ENCODE measurements at regions not wholly inside any gene's neighbourhood (a gene's known extent, or its start where the extent isn't known, plus 50 kb on each side); places are given as distances from the start of the nearest gene placed in this dataset.

DNA sequence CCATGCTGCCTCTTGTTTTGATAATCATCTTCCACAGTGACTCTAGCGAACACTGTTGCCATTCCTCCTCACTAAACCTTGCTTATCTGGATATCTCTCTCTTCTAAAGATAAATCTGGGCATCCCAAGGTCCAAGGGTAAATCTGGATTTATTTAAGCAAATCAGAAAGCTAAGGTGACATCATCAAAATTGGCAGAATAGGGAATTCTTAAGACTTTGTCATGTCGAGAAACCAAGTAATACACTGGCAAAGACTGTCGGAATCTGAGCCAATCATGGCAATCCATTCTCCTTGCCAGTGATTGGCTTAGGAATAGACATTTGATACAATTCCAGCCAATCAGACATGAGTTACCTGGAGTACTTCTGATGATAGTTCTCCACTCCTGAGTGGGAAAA lies 362.7 kb upstream of the PTGER4 start:
- H3K4me2 ChIP-seq (ENCODE audit: control insufficient read depth, extremely low read depth, insufficient read depth, low read depth, low read length): no peak overlapping the region
- no peak for FAIRE-seq
- H3K79me2 ChIP-seq (ENCODE audit: control insufficient read depth, insufficient read depth, low read length): no peaks in the 10 kb centered on the region
- no peaks in the 10 kb centered on the region for H3K4me1 ChIP-seq (ENCODE audit: control insufficient read depth, extremely low read depth, insufficient read depth, low read length)
- no peak overlapping the region for H3K9ac ChIP-seq (ENCODE audit: control insufficient read depth, extremely low read depth, insufficient read depth, low read length)
- H3K9me3 ChIP-seq (ENCODE audit: control insufficient read depth, low read depth, low read length): no peaks in the 10 kb centered on the region
- TF ChIP-seq EZH2 (IDR thresholded peaks at IDR 0.05; ENCODE audit: low read length) (no peak), CTCF (optimal IDR thresholded peaks at IDR 0.05 in 1 of 3, IDR thresholded peaks at IDR 0.05 in 1 of 3, conservative IDR thresholded peaks at IDR 0.05 in 1 of 3; ENCODE audit: extremely low read depth in 1 of 3, insufficient read depth in 2 of 3, low read length in 3 of 3) (no peak)
- H2AFZ ChIP-seq (ENCODE audit: control insufficient read depth, low read length): no peak overlapping the region
- dilution Hi-C loops (cut with MboI; ENCODE audit: extremely low pct_ligation_motif_present, low sequenced_read_pairs): no loop called here
- H3K27me3 ChIP-seq (ENCODE audit: control insufficient read depth, extremely low read depth, insufficient read depth, low read length): no peaks in the 10 kb centered on the region
- H3K27ac ChIP-seq (ENCODE audit: control insufficient read depth, insufficient read depth, low read length): no peak overlapping the region
- no peak overlapping the region for H3K4me3 ChIP-seq (ENCODE audit: control insufficient read depth in 2 of 3, extremely low read depth in 1 of 3, insufficient read depth in 2 of 3, low read depth in 1 of 3, low read length in 3 of 3)
- H3K9me1 ChIP-seq (ENCODE audit: control insufficient read depth, extremely low read depth, insufficient read depth, low read length): no peaks in the 10 kb centered on the region
- no peaks in the 10 kb centered on the region for H4K20me1 ChIP-seq (ENCODE audit: control insufficient read depth, extremely low read depth, insufficient read depth, low read length)
- DNase-seq (ENCODE audit: low read depth, low spot score): no peak
- H3K36me3 ChIP-seq (ENCODE audit: control insufficient read depth in 2 of 2, extremely low read depth in 1 of 2, insufficient read depth in 2 of 2, low read length in 2 of 2): no peaks in the 10 kb centered on the region

DNA sequence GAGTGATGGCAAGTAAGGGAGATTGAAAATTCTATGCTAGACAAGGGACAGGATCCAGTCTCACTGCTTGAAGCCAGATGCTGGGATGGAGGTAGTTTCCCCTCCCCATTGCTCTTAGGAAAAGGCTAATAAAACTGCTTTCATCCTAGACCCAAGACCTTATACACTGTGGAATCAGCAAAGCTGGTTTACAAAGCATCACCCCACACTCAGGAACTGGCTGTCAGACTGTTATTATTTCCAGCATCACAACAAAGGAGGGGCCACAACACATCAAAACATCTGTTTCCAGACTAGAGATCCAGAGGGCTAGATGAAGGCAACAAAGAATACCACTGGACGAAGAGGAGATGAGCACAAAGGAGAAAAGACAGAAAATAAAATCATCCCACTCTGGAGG lies 364.6 kb upstream of the PTGER4 start:
- Histone ChIP-seq H3K79me2 (ENCODE audit: control insufficient read depth, insufficient read depth, low read length) (no peaks in the 10 kb centered on the region), H3K4me3 (ENCODE audit: control insufficient read depth in 2 of 3, extremely low read depth in 1 of 3, insufficient read depth in 2 of 3, low read depth in 1 of 3, low read length in 3 of 3) (no peak overlapping the region), H3K36me3 (ENCODE audit: control insufficient read depth in 2 of 2, extremely low read depth in 1 of 2, insufficient read depth in 2 of 2, low read length in 2 of 2) (no peaks in the 10 kb centered on the region), H3K4me1 (ENCODE audit: control insufficient read depth, extremely low read depth, insufficient read depth, low read length) (no peaks in the 10 kb centered on the region), H3K9me3 (ENCODE audit: control insufficient read depth, low read depth, low read length) (no peaks in the 10 kb centered on the region), H3K4me2 (ENCODE audit: control insufficient read depth, extremely low read depth, insufficient read depth, low read depth, low read length) (no peak overlapping the region), H3K27ac (ENCODE audit: control insufficient read depth, insufficient read depth, low read length) (no peak overlapping the region), H4K20me1 (ENCODE audit: control insufficient read depth, extremely low read depth, insufficient read depth, low read length) (no peaks in the 10 kb centered on the region), H3K9ac (ENCODE audit: control insufficient read depth, extremely low read depth, insufficient read depth, low read length) (no peak overlapping the region), H2AFZ (ENCODE audit: control insufficient read depth, low read length) (no peak overlapping the region), H3K27me3 (ENCODE audit: control insufficient read depth, extremely low read depth, insufficient read depth, low read length) (no peaks in the 10 kb centered on the region), H3K9me1 (ENCODE audit: control insufficient read depth, extremely low read depth, insufficient read depth, low read length) (no peaks in the 10 kb centered on the region)
- dilution Hi-C loops (cut with MboI; ENCODE audit: extremely low pct_ligation_motif_present, low sequenced_read_pairs): no loop called here
- FAIRE-seq (no peak), DNase-seq (ENCODE audit: low read depth, low spot score) (no peak)
- no peak for TF ChIP-seq EZH2 (IDR thresholded peaks at IDR 0.05; ENCODE audit: low read length)
- TF ChIP-seq CTCF (optimal IDR thresholded peaks at IDR 0.05 in 1 of 3, IDR thresholded peaks at IDR 0.05 in 1 of 3, conservative IDR thresholded peaks at IDR 0.05 in 1 of 3; ENCODE audit: extremely low read depth in 1 of 3, insufficient read depth in 2 of 3, low read length in 3 of 3): no peak
